ENCODE measurements at regions not wholly inside any gene's neighbourhood (a gene's known extent, or its start where the extent isn't known, plus 50 kb on each side); places are given as distances from the start of the nearest gene placed in this dataset.

DNA sequence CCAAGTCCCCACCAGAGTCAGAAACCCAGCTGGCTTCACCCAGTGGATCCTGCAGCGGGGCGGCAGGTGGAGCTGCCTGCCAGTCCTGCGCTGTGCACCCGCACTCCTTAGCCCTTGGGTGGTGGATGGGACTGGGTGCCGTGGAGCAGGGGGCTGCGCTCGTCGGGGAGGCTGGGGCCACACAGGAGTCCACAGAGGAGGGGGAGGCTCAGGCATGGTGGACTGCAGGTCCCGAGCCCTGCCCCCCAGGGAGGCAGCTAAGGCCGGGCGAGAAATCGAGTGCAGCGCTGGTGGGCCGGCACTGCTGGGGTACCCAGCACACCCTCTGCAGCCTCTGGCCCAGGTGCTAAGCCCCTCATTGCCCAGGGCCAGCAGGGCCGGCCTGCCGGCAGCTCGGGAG is 144.6 kb upstream of the MGAT5 start:
- TF ChIP-seq, protein P1, sequence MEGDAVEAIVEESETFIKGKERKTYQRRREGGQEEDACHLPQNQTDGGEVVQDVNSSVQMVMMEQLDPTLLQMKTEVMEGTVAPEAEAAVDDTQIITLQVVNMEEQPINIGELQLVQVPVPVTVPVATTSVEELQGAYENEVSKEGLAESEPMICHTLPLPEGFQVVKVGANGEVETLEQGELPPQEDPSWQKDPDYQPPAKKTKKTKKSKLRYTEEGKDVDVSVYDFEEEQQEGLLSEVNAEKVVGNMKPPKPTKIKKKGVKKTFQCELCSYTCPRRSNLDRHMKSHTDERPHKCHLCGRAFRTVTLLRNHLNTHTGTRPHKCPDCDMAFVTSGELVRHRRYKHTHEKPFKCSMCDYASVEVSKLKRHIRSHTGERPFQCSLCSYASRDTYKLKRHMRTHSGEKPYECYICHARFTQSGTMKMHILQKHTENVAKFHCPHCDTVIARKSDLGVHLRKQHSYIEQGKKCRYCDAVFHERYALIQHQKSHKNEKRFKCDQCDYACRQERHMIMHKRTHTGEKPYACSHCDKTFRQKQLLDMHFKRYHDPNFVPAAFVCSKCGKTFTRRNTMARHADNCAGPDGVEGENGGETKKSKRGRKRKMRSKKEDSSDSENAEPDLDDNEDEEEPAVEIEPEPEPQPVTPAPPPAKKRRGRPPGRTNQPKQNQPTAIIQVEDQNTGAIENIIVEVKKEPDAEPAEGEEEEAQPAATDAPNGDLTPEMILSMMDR (IDR thresholded peaks at IDR 0.05), result no peak
- H3K27me3 ChIP-seq (ENCODE audit: insufficient read depth in 3 of 3, low read length in 2 of 3), result no peaks in the 10 kb centered on the region
- H3K4me3 ChIP-seq, result no peak overlapping the region
- H3K36me3 ChIP-seq (ENCODE audit: insufficient read depth in 1 of 2, low read depth in 1 of 2), result no peaks in the 10 kb centered on the region
- H3K27ac ChIP-seq, result no peak overlapping the region
- ATAC-seq (no peak), DNase-seq (no peak)
- no peaks in the 10 kb centered on the region for H3K4me1 ChIP-seq
- WGBS, 3 donors, result 93 to 97% (median 96%) methylated on average over 13 to 17 of the region's 17 CpGs
- intact Hi-C loops (cut with DNase I), result no loop called here
- peaks cover 6% of the 10 kb centered on the region for H3K9me3 ChIP-seq

DNA sequence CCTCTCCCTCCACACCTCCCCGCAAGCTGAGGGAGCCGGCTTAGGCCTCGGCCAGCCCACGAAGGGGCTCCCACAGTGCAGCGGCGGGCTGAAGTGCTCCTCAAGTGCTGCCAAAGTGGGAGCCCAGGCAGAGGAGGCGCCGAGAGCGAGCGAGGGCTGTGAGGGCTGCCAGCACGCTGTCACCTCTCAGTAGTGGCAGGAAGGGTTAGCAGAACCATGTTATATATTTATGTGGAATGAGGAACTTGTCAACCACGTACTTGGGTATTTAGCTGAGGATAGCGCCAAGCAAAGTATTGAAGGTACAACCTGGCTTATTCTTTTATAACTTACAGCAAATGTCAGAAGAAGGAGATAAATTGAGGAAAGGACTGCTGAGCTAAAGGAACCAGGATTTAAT is 144.1 kb upstream of the MGAT5 start:
- ATAC-seq (no peak), DNase-seq (no peak)
- intact Hi-C loops (cut with DNase I), result no loop called here
- H3K4me3 ChIP-seq, result no peak overlapping the region
- H3K36me3 ChIP-seq (ENCODE audit: insufficient read depth in 1 of 2, low read depth in 1 of 2), result no peaks in the 10 kb centered on the region
- H3K27me3 ChIP-seq (ENCODE audit: insufficient read depth in 3 of 3, low read length in 2 of 3), result no peaks in the 10 kb centered on the region
- no peaks in the 10 kb centered on the region for H3K4me1 ChIP-seq
- TF ChIP-seq, protein P1 (IDR thresholded peaks at IDR 0.05), result no peak
- no peak overlapping the region for H3K27ac ChIP-seq
- WGBS, 3 donors, result 90 to 98% (median 96%) methylated on average over 13 of the region's 13 CpGs
- peaks cover 6% of the 10 kb centered on the region for H3K9me3 ChIP-seq

DNA sequence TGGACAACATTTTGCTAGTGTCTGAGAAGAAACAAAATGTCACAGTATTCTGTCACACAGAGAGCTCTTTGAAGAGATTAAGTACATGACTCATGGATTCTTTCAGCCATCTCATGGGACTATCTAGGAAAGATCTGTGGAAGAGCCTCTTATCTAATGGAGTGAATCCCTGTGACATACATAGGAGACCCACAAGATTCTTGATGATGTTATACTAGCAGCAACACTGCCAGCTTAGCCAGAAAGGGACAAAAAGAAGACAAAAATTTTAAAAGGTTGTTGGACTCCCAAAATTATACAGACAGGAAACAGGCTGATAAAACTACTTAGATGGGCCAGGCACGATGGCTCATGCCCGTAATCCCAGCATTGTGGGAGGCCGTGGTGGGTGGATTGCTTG is 143.3 kb upstream of the MGAT5 start:
- TF ChIP-seq, protein P1 (IDR thresholded peaks at IDR 0.05), result no peak
- ATAC-seq, result no peak
- Histone ChIP-seq H3K27me3 (ENCODE audit: insufficient read depth in 3 of 3, low read length in 2 of 3) (no peaks in the 10 kb centered on the region), H3K36me3 (ENCODE audit: insufficient read depth in 1 of 2, low read depth in 1 of 2) (no peaks in the 10 kb centered on the region), H3K4me1 (no peaks in the 10 kb centered on the region), H3K27ac (no peak overlapping the region), H3K4me3 (no peak overlapping the region), H3K9me3 (peaks cover 6% of the 10 kb centered on the region)
- no peak for DNase-seq
- 95 to 98% (median 96%) methylated on average over 3 of the region's 3 CpGs for whole genome bisulfite sequencing, 3 donors
- intact Hi-C loops (cut with DNase I), result no loop called here

DNA sequence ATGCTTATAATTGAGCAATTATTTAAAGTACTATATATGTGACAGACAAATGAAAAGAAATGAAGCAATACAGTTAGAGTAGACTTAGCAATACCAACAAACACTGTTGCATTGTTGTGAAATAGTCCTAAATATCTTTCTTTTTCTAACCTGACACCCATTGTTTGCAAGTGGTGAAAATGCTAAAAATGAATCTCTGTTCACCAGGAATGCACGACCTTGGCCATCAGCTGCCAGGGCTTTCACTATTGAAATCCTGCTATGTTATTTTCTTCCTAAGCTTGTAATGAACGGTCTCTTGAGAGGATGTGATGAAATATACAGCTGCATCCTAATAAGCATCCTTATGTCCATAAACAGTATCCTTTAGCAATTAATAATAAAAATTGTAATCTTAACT is 136.2 kb upstream of the MGAT5 start:
- TF ChIP-seq, protein P1 (IDR thresholded peaks at IDR 0.05), result no peak
- H3K4me3 ChIP-seq, result no peak overlapping the region
- H3K9me3 ChIP-seq, result no peaks in the 10 kb centered on the region
- DNase-seq, result no peak
- H3K27ac ChIP-seq, result no peak overlapping the region
- H3K4me1 ChIP-seq, result peaks cover 17% of the 10 kb centered on the region
- H3K27me3 ChIP-seq (ENCODE audit: insufficient read depth in 3 of 3, low read length in 2 of 3), result peaks cover 0 to 2% (median 0%) of the 10 kb centered on the region in 3 donors
- WGBS, 3 donors, result 11 to 22% (median 15%) methylated on average over 2 of the region's 2 CpGs
- H3K36me3 ChIP-seq (ENCODE audit: insufficient read depth in 1 of 2, low read depth in 1 of 2), result no peaks in the 10 kb centered on the region
- ATAC-seq, result no peak
- intact Hi-C loops (cut with DNase I), result loop anchor here (1.0 to 5.0 kb wide), 6 partner anchors 90 to 295 kb away; no protein-coding TSS in a partner anchor

All from psoas muscle (tissue), 7 donors.